T-helper 17 cell (primary cell): ENCODE measurements at regions not wholly inside any gene's neighbourhood (a gene's known extent, or its start where the extent isn't known, plus 50 kb on each side); places are given as distances from the start of the nearest gene placed in this dataset.
"Not testable (repeated sequence)": the region's sequence is repeated elsewhere in the genome, so short reads cannot be mapped to it uniquely, and the experiment has no call there.

Experiments
- ATAC-seq: fragments of 150-1000 bp; cut with Tn5 transposase; 2 replicates; pipeline ENCODE4 v1.10.0; 2021; ENCODE audit warnings: mild to moderate bottlenecking, moderate library complexity
- DNase-seq, 3 donors: peaks; one replicate each; pipeline versions ENCODE4 v3.0.0 to v3.0.0-alpha.2; 2020 to 2021
- H3K9me3 ChIP-seq: one replicate; pipeline ENCODE4 v1.7.0; 2013; ENCODE audit warnings: low read length, mild to moderate bottlenecking; ENCODE audit not compliant: control insufficient read depth, poor library complexity, severe bottlenecking
- H3K27ac Mint-ChIP-seq: one replicate; pipeline ENCODE4 v1.8.0; 2022; ENCODE audit warnings: mild to moderate bottlenecking, moderate library complexity, mixed read lengths
- H3K27me3 Mint-ChIP-seq: one replicate; pipeline ENCODE4 v1.8.0; 2022; ENCODE audit warnings: mixed read lengths
- H3K36me3 Mint-ChIP-seq: one replicate; pipeline ENCODE4 v1.8.0; 2022; ENCODE audit warnings: low read depth, mixed read lengths
- H3K4me1 Mint-ChIP-seq: one replicate; pipeline ENCODE4 v1.8.0; 2022; ENCODE audit warnings: mild to moderate bottlenecking, mixed read lengths
- H3K4me3 Mint-ChIP-seq: one replicate; pipeline ENCODE4 v1.8.0; 2022; ENCODE audit warnings: mild to moderate bottlenecking, moderate library complexity, mixed read lengths

- Mint-ChIP-seq H3K27me3 (no peaks in the 10 kb centered on the region), H3K4me3 (no peak overlapping the region), H3K36me3 (no peaks in the 10 kb centered on the region), H3K27ac (no peak overlapping the region), H3K4me1 (no peaks in the 10 kb centered on the region)
- no peak for DNase-seq
- no peaks in the 10 kb centered on the region for H3K9me3 ChIP-seq
- no peak for ATAC-seq
Observed at GRCh38 chr4:143819029-143819428, 86.3 kb downstream of the GYPE start.

- not testable (repeated sequence) for H3K36me3 Mint-ChIP-seq, H3K9me3 ChIP-seq, H3K4me3 Mint-ChIP-seq, H3K27me3 Mint-ChIP-seq, DNase-seq, ATAC-seq, H3K27ac Mint-ChIP-seq, H3K4me1 Mint-ChIP-seq
Observed at GRCh38 chr4:143817866-143818265, 87.5 kb downstream of the GYPE start.

GRCh38 chr4:143815375-143815774, 90.0 kb downstream of the GYPE start:
- H3K27me3 Mint-ChIP-seq, H3K27ac Mint-ChIP-seq, ATAC-seq: not testable (repeated sequence)

GRCh38 chr4:143813431-143814154, 91.8 kb downstream of the GYPE start:
- ATAC-seq, H3K36me3 Mint-ChIP-seq, H3K27ac Mint-ChIP-seq, H3K4me1 Mint-ChIP-seq, H3K9me3 ChIP-seq, H3K27me3 Mint-ChIP-seq, H3K4me3 Mint-ChIP-seq, DNase-seq: not testable (repeated sequence)

More at GRCh38 chr4:143815375-143815774, 90.0 kb downstream of the GYPE start:
- not testable (repeated sequence) for H3K36me3 Mint-ChIP-seq, DNase-seq, H3K4me1 Mint-ChIP-seq, H3K4me3 Mint-ChIP-seq, H3K9me3 ChIP-seq

GRCh38 chr4:143791693-143792092, 91.2 kb upstream of the FREM3 start:
- not testable (repeated sequence) for H3K27ac Mint-ChIP-seq, ATAC-seq

GRCh38 chr4:143790425-143790824, 90.0 kb upstream of the FREM3 start:
- DNase-seq, H3K4me3 Mint-ChIP-seq, H3K4me1 Mint-ChIP-seq, ATAC-seq, H3K36me3 Mint-ChIP-seq, H3K27me3 Mint-ChIP-seq, H3K27ac Mint-ChIP-seq, H3K9me3 ChIP-seq: not testable (repeated sequence)

More at GRCh38 chr4:143791693-143792092, 91.2 kb upstream of the FREM3 start:
- H3K9me3 ChIP-seq, H3K4me1 Mint-ChIP-seq, H3K4me3 Mint-ChIP-seq, H3K36me3 Mint-ChIP-seq, H3K27me3 Mint-ChIP-seq, DNase-seq: not testable (repeated sequence)

GRCh38 chr4:143789618-143790017, 89.1 kb upstream of the FREM3 start:
- not testable (repeated sequence) for H3K4me3 Mint-ChIP-seq, H3K9me3 ChIP-seq, DNase-seq, H3K27ac Mint-ChIP-seq, H3K4me1 Mint-ChIP-seq, H3K27me3 Mint-ChIP-seq, ATAC-seq, H3K36me3 Mint-ChIP-seq

- ATAC-seq (no peak), DNase-seq (no peak)
- no peaks in the 10 kb centered on the region for H3K9me3 ChIP-seq
- peaks cover 5% of the 10 kb centered on the region for H3K36me3 Mint-ChIP-seq
- H3K4me3 Mint-ChIP-seq = no peak overlapping the region
- H3K27ac Mint-ChIP-seq = no peak overlapping the region
- H3K4me1 Mint-ChIP-seq = no peaks in the 10 kb centered on the region
- H3K27me3 Mint-ChIP-seq = no peaks in the 10 kb centered on the region
Observed at GRCh38 chr4:143784567-143784966, 84.1 kb upstream of the FREM3 start.

- peaks cover 5% of the 10 kb centered on the region for H3K36me3 Mint-ChIP-seq
- DNase-seq = no peak
- H3K27me3 Mint-ChIP-seq = no peaks in the 10 kb centered on the region
- no peak for ATAC-seq
- H3K27ac Mint-ChIP-seq = no peak overlapping the region
- H3K9me3 ChIP-seq = no peaks in the 10 kb centered on the region
- H3K4me3 Mint-ChIP-seq = no peak overlapping the region
- no peaks in the 10 kb centered on the region for H3K4me1 Mint-ChIP-seq
Observed at GRCh38 chr4:143782521-143782920, 82.0 kb upstream of the FREM3 start.

- Mint-ChIP-seq H3K4me3 (no peak overlapping the region), H3K36me3 (peaks cover 6% of the 10 kb centered on the region), H3K27ac (no peak overlapping the region), H3K4me1 (peaks cover 3% of the 10 kb centered on the region), H3K27me3 (peaks cover 8% of the 10 kb centered on the region)
- ATAC-seq = peak; percentile 75
- DNase-seq = peak in 1 of 3 donors; percentile 6
- no peaks in the 10 kb centered on the region for H3K9me3 ChIP-seq
Observed at GRCh38 chr4:143773998-143774895, 73.8 kb upstream of the FREM3 start.

GRCh38 chr4:143771269-143771668, 70.8 kb upstream of the FREM3 start:
- Mint-ChIP-seq H3K36me3 (peaks cover 6% of the 10 kb centered on the region), H3K4me1 (peaks cover 3% of the 10 kb centered on the region), H3K27ac (no peak overlapping the region), H3K27me3 (peaks cover 8% of the 10 kb centered on the region), H3K4me3 (no peak overlapping the region)
- no peak for DNase-seq
- no peak for ATAC-seq
- no peaks in the 10 kb centered on the region for H3K9me3 ChIP-seq

- Mint-ChIP-seq H3K27me3 (no peaks in the 10 kb centered on the region), H3K27ac (no peak overlapping the region), H3K4me1 (no peaks in the 10 kb centered on the region), H3K36me3 (peaks cover under 1% of the 10 kb centered on the region), H3K4me3 (no peak overlapping the region)
- ATAC-seq = no peak
- DNase-seq = no peak
- no peaks in the 10 kb centered on the region for H3K9me3 ChIP-seq
Observed at GRCh38 chr4:143768007-143768591, 67.6 kb upstream of the FREM3 start.

- Mint-ChIP-seq H3K4me1 (no peaks in the 10 kb centered on the region), H3K36me3 (no peaks in the 10 kb centered on the region), H3K27me3 (no peaks in the 10 kb centered on the region), H3K27ac (no peak overlapping the region), H3K4me3 (no peak overlapping the region)
- no peaks in the 10 kb centered on the region for H3K9me3 ChIP-seq
- no peak for DNase-seq
- no peak for ATAC-seq
Observed at GRCh38 chr4:143763587-143763986, 63.1 kb upstream of the FREM3 start.
